HEK293 (cell line): ENCODE measurements at regions not wholly inside any gene's neighbourhood (a gene's known extent, or its start where the extent isn't known, plus 50 kb on each side); places are given as distances from the start of the nearest gene placed in this dataset.
A peak's percentile ranks its signal among the peaks of the same experiment; 100 is the strongest.

Experiments
- CTCF ChIA-PET: fragments of 350-600 bp; formaldehyde crosslinking; extraction: SDS; loops from one replicate; lab custom pipeline; 2021; ENCODE audit warnings: antibody characterized with exemption; lab: Yijun Ruan, JAX
- POLR2A ChIA-PET: fragments of 300-600 bp; formaldehyde crosslinking; extraction: SDS; loops from one replicate; lab custom pipeline; 2020; ENCODE audit warnings: antibody characterized with exemption, inconsistent platforms; lab: Yijun Ruan, JAX
- H3K27ac ChIP-seq: fragments of 200-500 bp; sonication (Bioruptor generic); 2 replicates; pipeline ENCODE4 v1.5.1; 2014; ENCODE audit warnings: low read depth, low read length, control low read depth, inconsistent platforms; ENCODE audit errors: extremely low read depth
- H3K36me3 ChIP-seq, 2 experiments: fragments of 200-500 bp in 1 of 2; sonication (Bioruptor generic) in 1 of 2; 1 replicate in 1 of 2; 2 replicates in 1 of 2; pipeline ENCODE4 v1.5.1; 2014 to 2017; ENCODE audit warnings: inconsistent platforms in 2 of 2, low read length in 2 of 2; ENCODE audit not compliant: control insufficient read depth in 2 of 2, insufficient read depth in 1 of 2
- H3K4me1 ChIP-seq: fragments of 200-500 bp; sonication (Bioruptor generic); 2 replicates; pipeline ENCODE4 v1.5.1; 2014; ENCODE audit warnings: mild to moderate bottlenecking, low read length, inconsistent platforms; ENCODE audit not compliant: control insufficient read depth, insufficient read depth
- H3K4me3 ChIP-seq: 2 replicates; pipeline ENCODE4 v1.5.1; 2011; ENCODE audit warnings: low read depth, mild to moderate bottlenecking, control low read depth, low read length, moderate library complexity
- H3K9me3 ChIP-seq: fragments of 200-500 bp; sonication (Bioruptor generic); 2 replicates; pipeline ENCODE4 v1.5.1; 2014; ENCODE audit warnings: low read depth, low read length, inconsistent platforms; ENCODE audit not compliant: control insufficient read depth, insufficient read depth
- FEZF1 ChIP-seq: fragments of 450-650 bp; formaldehyde crosslinking; IDR thresholded peaks from 2 replicates; pipeline ENCODE4 v1.5.1; 2016; ENCODE audit warnings: missing biosample characterization, missing genetic modification characterization
- GLIS1 ChIP-seq: fragments of 450-650 bp; formaldehyde crosslinking; IDR thresholded peaks from 2 replicates; pipeline ENCODE4 v1.5.1; 2016; ENCODE audit warnings: missing biosample characterization, missing genetic modification characterization
- HOXC10 ChIP-seq: sonication (generic); formaldehyde crosslinking; IDR thresholded peaks from 2 replicates; pipeline ENCODE4 v1.8.1; 2023; ENCODE audit warnings: mild to moderate bottlenecking, missing genetic modification reagents
- KLF1 ChIP-seq: fragments of 450-650 bp; formaldehyde crosslinking; IDR thresholded peaks from 2 replicates; pipeline ENCODE4 v1.5.1; 2016; ENCODE audit warnings: missing biosample characterization, missing genetic modification characterization
- KLF8 ChIP-seq: fragments of 450-650 bp; formaldehyde crosslinking; IDR thresholded peaks from 2 replicates; pipeline ENCODE4 v1.5.1; 2016; ENCODE audit warnings: missing biosample characterization, missing genetic modification characterization
- KLF9 ChIP-seq: fragments of 450-650 bp; formaldehyde crosslinking; IDR thresholded peaks from 2 replicates; pipeline ENCODE4 v1.5.1; 2016; ENCODE audit warnings: missing biosample characterization, missing genetic modification characterization, low read depth
- OSR2 ChIP-seq: fragments of 450-650 bp; formaldehyde crosslinking; IDR thresholded peaks from 2 replicates; pipeline ENCODE4 v1.5.1; 2016; ENCODE audit warnings: missing biosample characterization, missing genetic modification characterization
- ZFP3 ChIP-seq: fragments of 450-650 bp; formaldehyde crosslinking; IDR thresholded peaks from 2 replicates; pipeline ENCODE4 v1.5.1; 2016; ENCODE audit warnings: low read depth, missing biosample characterization, missing genetic modification characterization
- ZIC2 ChIP-seq: fragments of 450-650 bp; formaldehyde crosslinking; IDR thresholded peaks from 2 replicates; pipeline ENCODE4 v1.5.1; 2016; ENCODE audit warnings: missing biosample characterization, missing genetic modification characterization
- ZNF133 ChIP-seq: fragments of 450-650 bp; formaldehyde crosslinking; IDR thresholded peaks from 2 replicates; pipeline ENCODE4 v1.5.1; 2016; ENCODE audit warnings: missing biosample characterization, missing genetic modification characterization
- ZNF138 ChIP-seq: fragments of 450-650 bp; formaldehyde crosslinking; IDR thresholded peaks from 2 replicates; pipeline ENCODE4 v1.5.1; 2016; ENCODE audit warnings: missing biosample characterization, missing genetic modification characterization, borderline replicate concordance
- ZNF510 ChIP-seq: fragments of 450-650 bp; formaldehyde crosslinking; IDR thresholded peaks from 2 replicates; pipeline ENCODE4 v1.5.1; 2018; ENCODE audit warnings: mild to moderate bottlenecking, missing genetic modification characterization, missing biosample characterization; ENCODE audit not compliant: insufficient replicate concordance
- ZNF561 ChIP-seq: fragments of 450-650 bp; IDR thresholded peaks from 2 replicates; pipeline ENCODE4 v1.5.1; 2018; ENCODE audit warnings: missing biosample characterization, missing genetic modification characterization, borderline replicate concordance
- ZNF654 ChIP-seq: fragments of 450-650 bp; formaldehyde crosslinking; IDR thresholded peaks from 2 replicates; pipeline ENCODE4 v1.5.1; 2016; ENCODE audit warnings: low read depth, missing biosample characterization, missing genetic modification characterization
- ZNF747 ChIP-seq: fragments of 450-650 bp; formaldehyde crosslinking; IDR thresholded peaks from 2 replicates; pipeline ENCODE4 v1.5.1; 2016; ENCODE audit warnings: missing biosample characterization, missing genetic modification characterization
- TF ChIP-seq, protein P1 (sequence below): fragments of 450-650 bp; formaldehyde crosslinking; IDR thresholded peaks from 2 replicates; pipeline ENCODE4; 2016; ENCODE audit warnings: missing biosample characterization, missing genetic modification characterization
- TF ChIP-seq, protein P2 (sequence below): fragments of 450-650 bp; formaldehyde crosslinking; optimal IDR thresholded peaks from 2 replicates; pipeline ENCODE3; 2016; ENCODE audit warnings: missing biosample characterization, mild to moderate bottlenecking, missing genetic modification characterization

DNA sequence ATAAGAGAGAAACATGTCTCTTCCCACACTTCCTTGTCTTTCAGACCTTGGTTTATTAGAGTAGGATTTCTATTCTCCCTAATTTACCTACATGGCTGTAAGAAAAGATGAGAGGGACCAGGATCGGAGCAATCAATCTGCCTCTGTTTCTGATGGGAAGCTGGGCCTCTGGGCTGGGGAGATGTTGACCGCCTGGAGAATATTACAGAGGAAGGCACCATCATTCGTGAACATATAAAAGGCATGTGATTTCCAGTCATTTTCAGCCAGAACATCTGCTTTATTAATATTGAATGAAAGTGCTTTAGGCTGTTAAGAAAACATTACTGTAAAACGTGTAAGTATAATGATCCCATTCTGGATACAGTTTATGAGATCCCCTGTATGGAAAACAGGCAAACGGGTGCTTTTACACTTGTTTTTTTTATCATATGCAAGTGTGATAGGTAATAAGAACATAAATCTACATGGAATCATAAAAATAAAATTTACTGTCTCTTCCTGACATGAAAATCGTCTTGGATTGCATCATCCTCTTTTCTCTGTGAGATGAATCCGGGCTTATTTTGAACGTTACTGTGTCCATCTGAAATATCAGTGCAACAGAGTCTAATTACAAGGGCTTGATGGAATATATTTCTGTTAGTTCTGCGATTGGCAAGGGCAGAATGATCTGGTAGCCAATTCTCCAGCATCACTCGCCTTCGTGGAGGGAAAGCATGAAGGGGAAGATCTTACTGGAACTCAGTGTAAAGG lies 94.5 kb upstream of the BAIAP2L1 start:
- TF ChIP-seq OSR2 (tag by site-specific recombination) (no peak), ZFP3 (no peak), FEZF1 (tag by site-specific recombination) (no peak), ZNF654 (tag by site-specific recombination) (no peak), KLF8 (tag by site-specific recombination) (no peak), ZNF561 (no peak), ZNF510 (no peak)
- TF ChIP-seq, protein P1, sequence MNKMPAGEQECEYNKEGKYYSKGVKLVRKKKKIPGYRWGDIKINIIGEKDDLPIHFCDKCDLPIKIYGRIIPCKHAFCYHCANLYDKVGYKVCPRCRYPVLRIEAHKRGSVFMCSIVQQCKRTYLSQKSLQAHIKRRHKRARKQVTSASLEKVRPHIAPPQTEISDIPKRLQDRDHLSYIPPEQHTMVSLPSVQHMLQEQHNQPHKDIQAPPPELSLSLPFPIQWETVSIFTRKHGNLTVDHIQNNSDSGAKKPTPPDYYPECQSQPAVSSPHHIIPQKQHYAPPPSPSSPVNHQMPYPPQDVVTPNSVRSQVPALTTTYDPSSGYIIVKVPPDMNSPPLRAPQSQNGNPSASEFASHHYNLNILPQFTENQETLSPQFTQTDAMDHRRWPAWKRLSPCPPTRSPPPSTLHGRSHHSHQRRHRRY (tag by site-specific recombination), result no peak
- TF ChIP-seq, all 188 proteins: peak for 0
- Histone ChIP-seq H3K4me1 (no peaks in the 10 kb centered on the region), H3K9me3 (no peaks in the 10 kb centered on the region), H3K27ac (no peak overlapping the region), H3K4me3 (no peak overlapping the region), H3K36me3 (no peaks in the 10 kb centered on the region)
- ChIA-PET POLR2A (no interaction called here), CTCF (no interaction called here)

DNA sequence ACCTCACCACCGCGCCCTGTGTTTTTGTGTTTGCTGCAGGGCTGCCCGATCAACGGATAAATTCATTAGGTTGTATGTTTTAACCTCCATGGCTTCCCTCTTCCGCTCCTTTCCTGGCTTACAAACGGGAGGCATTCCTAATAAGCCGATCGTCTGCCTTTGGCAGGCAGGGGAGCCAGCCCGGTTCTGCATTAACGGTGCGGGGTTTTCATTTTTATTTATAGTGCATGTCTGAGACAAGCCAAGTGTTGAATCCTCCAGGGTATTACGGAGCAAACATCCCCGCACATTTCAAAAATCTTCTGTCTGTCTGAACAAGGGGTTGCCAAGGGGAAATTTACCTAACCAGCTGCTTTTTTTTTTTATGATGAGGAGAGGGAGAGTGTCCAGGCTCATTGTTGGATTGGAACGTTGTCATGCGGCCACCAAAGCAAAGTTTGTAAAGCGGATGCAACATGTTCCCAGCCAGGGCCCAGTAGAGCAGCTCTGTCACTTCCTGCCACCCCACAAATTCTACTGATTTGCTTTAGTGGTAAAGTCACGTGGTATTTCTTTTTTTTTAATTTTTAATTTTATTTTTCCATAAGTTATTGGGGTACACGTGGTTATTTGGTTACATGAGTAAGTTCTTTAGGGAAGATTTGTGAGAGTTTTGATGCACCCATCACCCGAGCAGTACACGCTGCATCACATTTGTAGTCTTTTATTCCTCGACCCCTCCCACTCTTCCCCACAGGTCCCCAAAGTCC lies 92.3 kb upstream of the BAIAP2L1 start:
- Histone ChIP-seq H3K27ac (no peak overlapping the region), H3K36me3 (no peaks in the 10 kb centered on the region), H3K9me3 (no peaks in the 10 kb centered on the region), H3K4me1 (no peaks in the 10 kb centered on the region), H3K4me3 (no peak overlapping the region)
- TF ChIP-seq KLF1 (no peak), HOXC10 (CRISPR knock-in tag) (no peak), ZNF138 (no peak), KLF9 (tag by site-specific recombination) (no peak), ZNF133 (tag by site-specific recombination) (no peak)
- TF ChIP-seq, protein P2, sequence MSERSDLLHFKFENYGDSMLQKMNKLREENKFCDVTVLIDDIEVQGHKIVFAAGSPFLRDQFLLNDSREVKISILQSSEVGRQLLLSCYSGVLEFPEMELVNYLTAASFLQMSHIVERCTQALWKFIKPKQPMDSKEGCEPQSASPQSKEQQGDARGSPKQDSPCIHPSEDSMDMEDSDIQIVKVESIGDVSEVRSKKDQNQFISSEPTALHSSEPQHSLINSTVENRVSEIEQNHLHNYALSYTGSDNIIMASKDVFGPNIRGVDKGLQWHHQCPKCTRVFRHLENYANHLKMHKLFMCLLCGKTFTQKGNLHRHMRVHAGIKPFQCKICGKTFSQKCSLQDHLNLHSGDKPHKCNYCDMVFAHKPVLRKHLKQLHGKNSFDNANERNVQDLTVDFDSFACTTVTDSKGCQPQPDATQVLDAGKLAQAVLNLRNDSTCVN, result no peak
- ChIA-PET CTCF (interaction anchor here (0.5 kb wide), 1 partner anchor 9 kb away, joined by 3 read pairs; no protein-coding TSS in a partner anchor), POLR2A (no interaction called here)

DNA sequence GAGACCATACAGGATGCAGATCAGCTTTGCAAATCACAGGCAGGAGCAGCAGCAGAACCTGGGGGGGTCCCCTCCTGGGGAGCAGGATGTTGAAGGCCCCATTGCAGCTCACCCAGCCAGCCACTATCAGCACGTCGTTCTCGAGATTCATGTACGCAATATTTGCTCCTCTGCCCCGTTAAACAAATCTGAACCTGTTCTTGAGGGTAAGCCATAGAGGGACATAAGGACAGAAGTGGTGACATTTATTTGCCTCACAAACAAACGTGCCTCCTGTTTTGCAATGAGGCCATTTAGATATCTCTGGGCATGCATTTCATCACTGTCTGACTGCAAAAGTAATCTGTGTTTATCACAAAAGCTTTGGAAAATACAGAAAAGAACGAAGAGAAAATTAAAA lies 87.3 kb upstream of the BAIAP2L1 start:
- no peak overlapping the region for H3K27ac ChIP-seq
- 0 out of 2 replicates have a peak, but pooled peaks have one; percentile 15 for TF ChIP-seq ZIC2 (tag by site-specific recombination)
- no peak for TF ChIP-seq ZNF747 (tag by site-specific recombination)
- TF ChIP-seq GLIS1 (tag by site-specific recombination), result peak; percentile 89
- TF ChIP-seq, all 188 proteins: peak for 2
- H3K9me3 ChIP-seq, result no peaks in the 10 kb centered on the region
- ChIA-PET CTCF (no interaction called here), POLR2A (no interaction called here)
- no peaks in the 10 kb centered on the region for H3K4me1 ChIP-seq
- no peaks in the 10 kb centered on the region for H3K36me3 ChIP-seq
- H3K4me3 ChIP-seq, result no peak overlapping the region
